G401.6 (cell line): ENCODE measurements at regions not wholly inside any gene's neighbourhood (a gene's known extent, or its start where the extent isn't known, plus 50 kb on each side); places are given as distances from the start of the nearest gene placed in this dataset.

ENCODE experiments used
- FAIRE-seq: peaks from 2 replicates; lab custom pipeline; 2012; peaks lifted over from hg19 to GRCh38; lab: Jason Lieb, UNC

- no peak for FAIRE-seq
Observed at GRCh38 chr5:175168882-175169507, 275.0 kb downstream of the DRD1 start.

DNA sequence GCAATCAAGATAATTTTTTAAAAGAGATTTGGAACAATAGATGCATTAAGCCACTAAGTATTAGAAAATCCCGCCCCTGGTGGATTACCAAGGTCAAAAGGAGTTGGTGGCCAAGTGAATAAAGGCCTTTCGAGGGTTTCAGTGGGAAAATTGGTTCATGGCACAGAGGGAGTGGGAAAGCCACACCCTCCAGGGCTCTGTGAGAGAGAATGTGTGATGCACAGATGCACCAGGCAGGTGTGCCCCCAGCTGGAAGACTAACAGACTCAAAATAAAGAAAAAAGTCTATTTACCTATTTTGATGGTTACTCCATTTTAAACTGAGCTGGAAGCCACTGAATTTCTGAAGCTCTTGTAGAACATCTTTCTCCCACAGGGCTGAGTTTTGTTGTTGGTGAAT, 278.0 kb downstream of the DRD1 start:
- FAIRE-seq: no peak

DNA sequence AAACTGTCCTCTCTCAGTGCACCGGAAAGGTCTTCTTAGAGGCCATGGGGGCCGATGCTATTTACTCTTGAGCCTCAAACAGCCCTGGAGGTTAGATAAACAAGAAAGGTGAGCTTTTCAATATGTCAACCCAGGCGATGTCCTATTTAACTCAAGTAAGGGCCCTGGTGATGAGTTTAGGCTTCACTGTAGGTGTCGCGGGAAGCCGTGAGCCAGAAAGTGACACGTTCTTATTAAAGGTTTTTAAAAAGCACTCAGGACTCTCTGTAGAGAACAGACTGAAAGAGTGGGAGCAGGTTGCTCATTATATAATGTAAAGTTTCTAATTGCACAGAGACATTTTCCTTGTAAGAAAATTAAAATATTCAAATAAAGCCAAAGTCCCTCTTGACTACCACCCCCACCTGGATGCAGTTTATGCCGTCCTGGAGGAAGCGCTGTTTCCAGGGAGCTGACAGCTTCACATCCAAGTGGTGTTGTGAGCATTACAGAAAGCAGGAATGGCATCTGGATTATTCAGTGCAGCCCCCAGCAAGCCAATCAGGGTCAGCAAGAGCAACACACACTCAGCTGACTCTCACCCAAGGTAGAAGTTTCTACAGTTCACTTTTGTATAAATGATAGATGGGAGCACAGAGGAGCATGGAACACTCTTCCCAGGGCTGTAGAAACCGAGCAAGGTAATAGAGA, 280.3 kb downstream of the DRD1 start:
- FAIRE-seq: no peak

- FAIRE-seq: no peak
Observed at GRCh38 chr5:175162036-175162435, 281.9 kb downstream of the DRD1 start.

GRCh38 chr5:175159956-175160355, 284.0 kb downstream of the DRD1 start:
- FAIRE-seq: no peak

- no peak for FAIRE-seq
Observed at GRCh38 chr5:175148636-175149172, 295.3 kb downstream of the DRD1 start.

DNA sequence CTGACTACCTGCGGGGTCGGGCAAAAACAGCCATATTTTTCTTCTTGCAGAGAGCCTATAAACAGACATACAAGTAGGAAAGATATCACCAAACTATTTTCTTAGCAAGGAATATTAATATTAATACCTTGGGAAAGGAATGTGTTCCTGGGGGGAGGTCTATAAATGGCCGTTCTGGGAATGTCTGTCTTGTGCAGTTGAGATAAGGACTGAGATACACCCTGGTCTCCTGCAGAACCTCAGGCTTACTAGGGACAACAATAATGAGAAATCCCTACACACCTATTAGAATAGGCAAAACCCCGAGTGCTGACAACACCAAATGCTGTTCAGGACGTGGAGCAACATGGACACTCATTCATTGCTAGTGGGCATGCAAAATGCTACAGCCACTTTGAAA, 297.2 kb downstream of the DRD1 start:
- FAIRE-seq: no peak

- FAIRE-seq: no peak
Observed at GRCh38 chr5:175141421-175141820, 302.6 kb downstream of the DRD1 start.

DNA sequence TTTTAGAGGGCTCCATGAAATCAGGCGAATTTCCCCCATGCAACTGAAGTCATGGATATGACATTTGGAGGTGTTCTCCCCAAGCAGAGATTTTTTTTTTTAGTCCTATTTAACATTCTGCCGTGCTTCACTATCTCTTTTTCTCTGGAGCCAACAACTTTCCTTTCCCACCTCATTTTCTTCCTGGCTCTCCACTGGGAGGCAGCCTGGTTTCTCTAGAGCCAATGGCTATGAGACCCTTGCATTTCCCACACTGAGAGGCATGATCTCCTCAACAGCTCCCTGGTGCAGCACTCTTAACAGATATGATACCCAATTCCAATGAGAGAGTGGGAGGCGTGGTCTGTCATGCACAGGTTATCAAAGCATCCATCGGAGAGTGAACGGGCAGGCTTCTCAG, 310.8 kb downstream of the DRD1 start:
- no peak for FAIRE-seq

- FAIRE-seq: no peak
Observed at GRCh38 chr5:175131432-175131831, 312.6 kb downstream of the DRD1 start.

GRCh38 chr5:175129619-175130018, 314.4 kb downstream of the DRD1 start:
- FAIRE-seq: no peak

DNA sequence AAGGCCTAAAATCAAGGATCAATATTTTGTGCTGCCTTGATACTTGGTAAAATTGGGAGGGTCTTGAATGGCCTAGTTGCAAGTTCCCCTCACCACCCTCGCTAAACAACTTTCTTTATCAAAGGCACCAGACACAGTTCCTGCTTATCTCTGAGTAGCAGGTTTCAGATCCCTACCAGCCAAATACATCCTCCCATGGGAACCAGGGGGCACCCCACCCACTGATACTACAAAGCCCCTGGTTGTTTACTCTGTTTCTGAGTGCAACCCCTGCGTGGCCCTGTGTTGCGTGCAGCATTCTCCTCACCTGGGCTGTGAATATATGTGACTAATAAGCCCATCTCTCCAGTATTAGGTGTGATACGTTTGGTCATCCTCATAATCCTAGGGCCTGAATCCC, 314.9 kb downstream of the DRD1 start:
- no peak for FAIRE-seq

DNA sequence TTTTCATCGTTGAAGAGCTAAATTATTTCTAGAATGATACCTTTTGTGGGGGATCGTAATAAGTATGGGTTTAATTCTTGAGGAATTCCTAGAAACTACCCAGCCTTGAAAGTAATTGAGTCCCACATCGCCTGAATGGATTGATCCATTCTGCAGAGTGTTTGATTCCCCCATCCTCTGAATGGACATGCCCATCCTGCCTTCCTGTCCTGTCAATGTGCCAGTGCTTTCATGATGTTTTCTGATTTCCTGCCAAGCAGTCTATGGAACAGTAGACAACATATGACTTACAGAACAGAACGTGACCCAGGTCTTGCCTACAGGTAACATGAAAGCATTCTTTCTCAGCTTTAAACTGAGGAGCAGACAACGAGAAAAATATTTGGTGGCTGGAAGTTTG, 319.2 kb downstream of the DRD1 start:
- no peak for FAIRE-seq

- FAIRE-seq: no peak
Observed at GRCh38 chr5:175124251-175124813, 319.6 kb downstream of the DRD1 start.

GRCh38 chr5:175123542-175123941, 320.4 kb downstream of the DRD1 start:
- FAIRE-seq: no peak

GRCh38 chr5:175121457-175121856, 322.5 kb downstream of the DRD1 start:
- FAIRE-seq: no peak

GRCh38 chr5:175120412-175120811, 323.6 kb downstream of the DRD1 start:
- no peak for FAIRE-seq

DNA sequence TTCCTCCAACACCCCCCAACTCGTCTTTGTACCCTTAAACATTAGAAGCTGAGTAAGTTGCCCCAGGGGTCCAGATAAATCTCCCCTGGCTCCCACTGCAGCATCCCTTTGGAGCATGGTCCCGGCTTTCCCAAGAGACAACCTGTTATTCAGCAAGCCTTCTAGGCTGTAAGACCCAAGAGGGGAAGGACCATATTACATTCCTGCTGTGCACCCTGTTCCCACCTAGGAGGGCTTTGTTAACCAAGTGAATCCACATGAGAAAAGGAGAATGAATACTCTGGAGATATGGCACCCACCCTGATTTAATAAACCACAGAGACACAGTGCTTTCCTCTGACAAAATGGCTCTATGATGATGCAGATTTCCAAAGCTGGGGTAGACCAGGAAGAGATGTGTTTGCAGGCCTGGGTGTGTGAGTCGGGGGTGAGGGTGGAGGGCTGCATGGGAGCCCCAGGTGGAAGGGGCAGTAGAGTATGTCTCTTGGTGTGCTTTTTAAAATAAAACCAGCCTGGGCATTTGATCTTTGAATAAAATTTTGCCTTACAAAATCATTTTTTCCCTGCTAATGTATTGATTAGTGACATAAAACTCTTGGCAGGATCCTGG, 325.2 kb downstream of the DRD1 start:
- FAIRE-seq: no peak

DNA sequence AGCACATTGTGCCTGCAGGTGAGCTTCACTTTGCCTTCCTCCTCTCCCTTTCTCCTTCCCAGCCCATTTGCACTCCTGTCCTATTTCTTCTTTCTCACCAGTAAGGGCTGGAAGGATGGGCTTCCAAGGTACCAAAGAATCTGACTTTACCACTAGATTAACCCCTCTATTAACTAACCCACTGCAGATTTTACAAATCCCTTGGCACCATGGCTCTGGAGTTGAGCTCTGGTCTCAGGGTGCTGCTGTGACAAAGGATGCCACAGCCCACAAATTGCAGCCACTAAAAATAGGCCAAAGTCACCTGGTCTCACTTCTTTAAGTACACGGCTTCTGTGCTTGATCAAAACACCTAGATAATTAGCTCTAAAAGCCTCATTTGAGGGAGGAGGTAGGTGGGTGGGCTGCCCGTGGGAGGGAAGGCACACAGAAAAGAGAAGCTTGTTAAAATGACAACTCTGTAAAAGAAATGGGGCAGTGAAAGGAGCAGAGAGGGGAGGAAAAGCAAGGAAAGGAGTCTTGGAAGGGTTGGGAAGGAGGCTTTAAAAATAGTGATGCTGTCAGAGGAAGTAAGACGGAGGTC, 327.4 kb downstream of the DRD1 start:
- no peak for FAIRE-seq

DNA sequence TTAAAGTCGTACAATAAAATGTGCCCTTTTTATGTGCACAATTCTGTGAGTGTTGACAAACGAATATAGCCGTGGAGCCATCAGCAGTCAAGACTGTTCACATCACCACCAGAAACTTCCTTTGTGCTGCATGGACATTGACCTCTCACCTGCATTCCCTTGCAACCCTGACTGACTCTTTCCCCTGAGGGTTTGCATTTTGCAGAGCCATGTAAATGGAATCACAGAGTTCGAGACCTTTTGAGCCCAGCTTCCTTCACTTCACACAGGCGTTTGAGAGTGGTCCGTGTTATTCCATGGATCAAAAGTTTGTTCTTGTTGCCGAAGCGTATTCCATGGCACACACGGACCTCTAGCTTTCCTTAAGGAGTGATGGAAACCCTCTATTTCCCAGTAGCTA, 328.2 kb downstream of the DRD1 start:
- FAIRE-seq: no peak

- FAIRE-seq: no peak
Observed at GRCh38 chr5:175113947-175114346, 330.0 kb downstream of the DRD1 start.

DNA sequence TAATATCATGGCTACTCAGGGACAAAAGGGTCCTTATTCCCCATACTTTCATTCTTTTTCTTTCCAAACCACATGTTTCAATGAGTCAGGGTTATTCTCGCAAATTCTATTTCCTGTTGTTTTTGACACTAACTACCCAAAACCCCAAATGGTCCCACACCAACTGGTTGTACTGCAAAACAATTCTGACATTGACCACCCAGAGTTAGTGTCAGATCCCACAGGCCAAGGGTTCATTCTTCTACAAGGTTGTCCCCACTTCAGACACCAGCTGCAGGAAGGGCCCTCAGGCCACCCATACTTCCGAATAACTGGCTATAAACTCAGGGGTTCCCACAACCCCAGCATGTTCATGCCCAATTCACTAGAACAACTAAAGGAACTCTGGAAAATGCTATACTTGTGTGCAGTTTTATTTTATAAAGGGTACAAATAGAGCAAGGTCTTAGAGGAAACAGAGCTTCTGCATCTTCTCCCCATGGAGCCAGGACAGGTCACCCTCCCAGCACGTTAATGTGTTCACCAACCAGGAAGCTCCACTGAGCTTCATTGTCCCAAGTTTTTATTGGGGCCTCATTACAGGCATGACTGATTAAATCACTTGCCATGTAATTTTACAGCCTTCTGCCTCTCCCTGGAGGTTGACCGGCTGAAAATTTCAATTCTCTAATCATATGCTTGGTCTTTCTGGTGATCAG, 334.8 kb downstream of the DRD1 start:
- FAIRE-seq: no peak
